GM18870 (cell line): ENCODE measurements at regions not wholly inside any gene's neighbourhood (a gene's known extent, or its start where the extent isn't known, plus 50 kb on each side); places are given as distances from the start of the nearest gene placed in this dataset.
"Not testable (repeated sequence)": the region's sequence is repeated elsewhere in the genome, so short reads cannot be mapped to it uniquely, and the experiment has no call there.

ENCODE experiments used
- ATAC-seq: cut with Tn5 transposase; IDR thresholded peaks from one replicate; pipeline ENCODE4 v1.9.1; 2021; ENCODE audit warnings: moderate library complexity; ENCODE audit not compliant: unreplicated experiment

DNA sequence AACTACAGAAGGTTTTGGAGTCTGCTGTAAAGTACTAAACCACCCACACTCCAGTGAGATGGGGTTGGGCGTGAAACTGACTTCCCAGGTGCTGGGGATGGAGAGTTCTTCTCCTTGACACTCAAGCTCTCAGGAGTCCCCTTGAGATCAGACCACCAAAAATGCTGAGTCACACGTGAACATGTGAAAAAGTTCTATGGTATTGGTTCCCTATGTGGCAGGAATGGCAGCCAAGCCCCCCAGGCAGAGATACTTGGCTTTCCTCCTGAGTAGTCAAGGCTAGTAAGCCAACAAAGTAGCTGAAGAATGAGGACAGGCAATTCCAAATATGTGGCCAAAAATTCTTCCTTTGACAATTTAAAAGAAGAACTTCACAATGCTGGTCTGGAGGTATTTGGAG, 222.0 kb upstream of the ADAMTS3 start:
- no peak for ATAC-seq

DNA sequence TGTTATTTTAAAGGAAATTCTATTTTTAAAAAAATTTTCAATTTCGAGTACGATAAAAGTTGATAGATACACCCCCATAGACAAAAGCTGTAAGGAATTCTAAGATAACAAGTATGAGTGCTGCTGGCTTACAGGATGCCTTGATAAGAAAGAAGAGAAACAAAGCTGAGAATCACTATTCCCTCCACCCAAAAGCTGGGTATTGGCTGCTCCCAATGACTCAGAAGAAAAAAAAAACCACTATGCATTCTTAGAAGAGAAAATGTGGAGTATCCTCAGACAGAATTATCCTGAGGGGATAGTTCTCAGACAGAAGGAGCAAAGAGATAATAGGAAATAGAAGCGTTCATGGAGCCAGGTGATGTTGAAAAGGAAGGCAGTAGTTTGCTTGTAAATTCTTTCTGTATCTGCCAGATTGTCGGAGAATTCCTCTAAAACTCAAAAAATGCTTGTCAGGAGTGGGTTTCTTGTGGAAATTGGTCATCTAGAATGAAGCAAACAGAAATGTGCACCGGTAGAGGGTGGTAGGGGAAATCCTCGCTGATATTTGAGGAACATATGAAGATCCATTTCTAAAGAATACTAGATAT, 217.5 kb upstream of the ADAMTS3 start:
- ATAC-seq = no peak

DNA sequence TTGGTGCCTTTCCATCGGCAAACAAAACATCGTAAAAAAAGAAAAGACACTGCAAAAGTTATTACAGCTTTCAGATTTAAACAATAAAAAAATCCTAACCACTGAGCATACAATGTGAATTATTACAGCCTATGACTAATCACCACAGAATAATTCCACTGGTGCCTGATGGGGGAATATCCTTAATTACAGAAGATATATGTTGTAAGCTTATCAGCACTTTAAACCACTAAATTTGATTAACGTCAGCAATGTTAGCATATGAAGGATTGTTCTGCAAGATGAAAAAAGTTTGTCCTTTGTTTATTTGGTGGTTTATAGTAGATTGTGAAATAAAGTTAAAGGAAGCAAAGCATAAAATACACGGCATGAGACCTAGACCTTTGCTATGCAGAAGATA, 210.2 kb upstream of the ADAMTS3 start:
- no peak for ATAC-seq

DNA sequence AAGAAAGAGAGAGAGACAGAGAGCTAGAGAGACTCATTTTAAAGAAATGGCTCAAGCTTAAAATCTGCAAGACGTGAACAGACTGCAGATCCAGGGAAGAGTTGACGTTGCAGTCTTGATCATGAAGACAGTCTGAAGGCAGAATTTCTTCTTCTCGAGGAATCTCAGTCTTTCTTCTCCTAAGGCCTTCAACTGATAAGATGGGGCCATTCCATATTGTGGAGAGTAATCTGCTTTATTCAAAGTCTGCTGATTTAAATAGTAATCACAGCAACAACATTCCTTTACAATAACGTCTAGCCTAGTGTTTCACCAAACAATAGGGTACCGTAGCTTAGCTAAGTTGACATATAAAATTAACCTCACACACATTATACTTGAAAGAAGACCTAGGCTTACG, 208.4 kb upstream of the ADAMTS3 start:
- no peak for ATAC-seq

DNA sequence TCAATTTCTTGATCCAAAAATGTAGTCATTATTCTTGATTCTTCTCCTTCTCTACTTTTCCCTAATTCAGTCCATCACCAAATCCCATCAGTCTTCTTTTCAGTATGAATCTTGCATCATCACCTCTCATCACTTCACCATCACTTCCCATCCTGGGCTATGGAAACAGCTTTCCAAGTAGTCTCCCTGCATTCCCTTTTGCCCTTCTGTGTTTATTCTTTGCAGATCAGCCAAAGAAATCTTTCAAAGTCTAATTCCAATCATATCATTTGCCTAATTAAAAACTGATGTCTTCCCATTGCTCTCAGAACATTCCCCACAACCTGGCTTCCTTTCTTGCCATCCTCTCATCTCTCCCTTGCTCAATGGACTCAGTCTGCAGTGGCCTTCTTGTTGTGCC, 201.7 kb upstream of the ADAMTS3 start:
- no peak for ATAC-seq

DNA sequence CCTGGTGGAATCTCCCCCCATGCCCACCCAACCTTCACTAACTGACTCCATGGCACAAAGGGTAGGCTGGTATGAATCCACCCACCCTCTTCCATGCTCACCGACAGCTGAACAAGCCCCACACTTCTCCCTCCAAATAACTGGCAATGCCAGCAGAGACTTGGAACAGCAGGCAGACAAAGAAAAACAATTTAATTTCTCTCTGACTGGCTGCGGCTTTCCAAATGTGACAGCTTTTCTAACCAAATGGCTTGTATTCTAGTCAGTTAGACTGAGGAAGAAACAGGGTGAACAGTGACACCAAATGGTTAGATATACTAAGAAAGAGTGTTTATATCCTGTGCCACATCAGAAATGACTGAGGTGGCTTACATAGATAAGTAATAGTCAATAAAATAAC, 199.3 kb upstream of the ADAMTS3 start:
- ATAC-seq = no peak

DNA sequence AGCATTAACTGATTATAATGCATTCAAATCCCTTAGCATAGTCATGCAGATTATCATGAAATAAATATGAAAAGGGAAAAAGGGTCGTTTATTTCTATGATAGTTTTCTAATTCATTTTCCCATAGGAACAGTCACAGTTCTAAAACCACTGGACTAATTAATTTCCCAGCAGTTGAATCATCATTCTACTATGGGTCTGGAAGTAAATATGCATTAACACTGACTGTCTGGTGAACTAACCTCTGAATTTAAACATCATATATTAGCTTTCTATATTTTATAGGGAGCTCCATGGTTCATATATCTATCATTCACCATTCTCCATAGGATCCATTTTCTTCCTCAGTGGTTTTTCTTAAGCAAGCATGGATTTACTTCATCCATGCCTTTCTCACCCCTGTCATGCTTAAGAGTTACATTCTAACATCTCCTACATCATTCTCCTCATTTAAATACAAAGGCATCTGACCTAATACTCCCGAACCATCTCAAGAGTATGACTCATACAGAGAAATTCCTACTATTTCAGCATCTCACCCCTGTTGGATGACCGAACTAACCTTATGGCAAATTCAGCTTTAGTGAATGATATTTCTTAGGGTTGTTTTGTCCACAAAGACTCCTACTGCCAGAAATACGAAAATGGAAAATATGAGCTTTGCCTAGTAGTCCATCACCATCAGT, 198.7 kb upstream of the ADAMTS3 start:
- no peak for ATAC-seq

DNA sequence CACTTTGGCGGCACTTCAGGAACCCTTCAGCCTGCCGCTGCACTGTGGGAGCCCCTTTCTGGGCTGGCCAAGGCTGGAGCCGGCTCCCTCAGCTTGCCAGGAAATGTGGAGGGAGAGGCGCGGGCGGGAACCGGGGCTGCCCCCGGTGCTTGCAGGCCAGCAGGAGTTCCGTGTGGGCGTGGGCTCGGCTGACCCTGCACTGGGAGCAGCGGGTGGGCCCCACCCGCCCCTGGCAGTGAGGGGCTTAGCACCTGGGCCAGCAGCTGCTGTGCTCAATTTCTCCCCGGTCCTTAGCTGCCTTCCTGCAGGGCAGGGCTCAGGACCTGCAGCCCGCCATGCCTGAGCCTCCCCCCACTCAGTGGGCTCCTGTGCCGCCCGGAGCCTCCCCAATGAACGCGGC, 196.8 kb upstream of the ADAMTS3 start:
- ATAC-seq = not testable (repeated sequence)

DNA sequence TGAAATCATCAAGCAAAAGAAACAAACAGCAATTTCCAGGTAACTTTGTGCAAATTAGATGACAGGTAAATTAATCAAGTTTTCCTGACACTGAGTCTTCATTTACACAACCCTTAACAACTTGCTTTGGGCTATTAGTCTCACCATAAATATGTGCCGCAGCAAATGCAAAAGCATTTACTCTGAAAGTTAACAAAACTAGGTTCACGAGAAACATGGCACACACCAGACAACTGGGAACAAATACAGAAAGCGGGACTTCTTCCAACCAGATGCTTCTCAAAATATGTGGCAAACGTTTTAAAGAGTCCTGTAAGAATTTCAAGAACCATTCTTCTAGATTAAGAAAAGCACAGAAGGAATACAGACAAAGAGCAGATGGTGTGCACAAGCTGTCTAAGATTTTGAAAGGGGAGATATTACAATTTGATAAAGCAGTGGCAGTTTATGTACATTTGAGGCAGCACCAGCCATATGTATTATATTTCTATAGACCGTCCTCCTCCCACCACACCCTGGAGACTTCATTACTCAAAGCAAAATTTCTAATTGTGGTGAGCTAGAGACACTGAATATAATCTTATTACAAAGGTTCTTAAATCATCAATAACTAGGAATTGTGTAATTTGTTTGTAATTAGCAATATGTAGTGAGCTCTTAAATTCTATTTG, 192.5 kb upstream of the ADAMTS3 start:
- ATAC-seq = no peak

DNA sequence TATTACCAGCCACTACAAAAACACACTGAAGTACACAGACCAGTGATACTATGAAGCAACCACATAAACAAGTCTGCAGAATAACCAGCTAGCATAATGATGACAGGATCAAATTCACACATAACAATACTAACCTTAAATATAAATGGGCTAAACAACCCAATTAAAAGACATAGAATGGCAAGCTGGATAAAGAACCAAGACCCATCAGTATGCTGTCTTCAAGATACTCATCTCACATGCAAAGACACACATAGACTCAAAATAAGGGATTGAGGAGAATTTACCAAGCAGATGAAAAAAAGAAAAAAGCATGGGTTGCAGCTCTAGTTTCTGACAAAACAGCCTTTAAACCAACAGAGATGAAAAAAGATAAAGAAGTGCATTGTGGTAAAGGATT, 184.4 kb upstream of the ADAMTS3 start:
- not testable (repeated sequence) for ATAC-seq

DNA sequence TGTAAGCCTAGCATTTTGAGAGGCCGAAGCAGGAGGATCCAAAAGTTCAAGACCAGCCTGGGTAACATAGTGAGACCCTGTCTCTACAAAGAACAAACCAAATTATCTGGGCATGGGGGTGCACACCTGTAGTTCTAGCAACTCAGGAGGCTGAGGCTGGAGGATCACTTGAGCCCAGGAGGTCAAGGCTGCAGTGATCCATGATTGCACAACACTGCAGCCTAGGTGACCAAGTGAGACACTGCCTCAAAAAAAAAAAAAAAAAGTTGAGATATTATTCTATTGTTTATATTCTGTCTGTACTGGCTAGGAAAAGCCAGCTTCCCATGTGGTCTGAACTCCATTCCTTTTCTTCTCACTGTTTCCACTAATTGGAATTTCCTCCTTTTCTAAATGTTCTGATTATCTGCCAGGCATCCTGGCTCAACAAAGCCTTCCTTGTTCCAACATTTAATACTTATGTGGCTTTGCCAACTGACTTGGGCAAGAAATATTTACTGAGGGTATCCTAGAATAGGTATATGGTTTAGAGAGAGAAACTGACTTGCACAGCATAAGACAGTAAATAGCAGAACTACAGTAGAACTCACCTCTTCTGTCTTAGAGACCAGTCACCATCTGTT, 175.2 kb upstream of the ADAMTS3 start:
- no peak for ATAC-seq

DNA sequence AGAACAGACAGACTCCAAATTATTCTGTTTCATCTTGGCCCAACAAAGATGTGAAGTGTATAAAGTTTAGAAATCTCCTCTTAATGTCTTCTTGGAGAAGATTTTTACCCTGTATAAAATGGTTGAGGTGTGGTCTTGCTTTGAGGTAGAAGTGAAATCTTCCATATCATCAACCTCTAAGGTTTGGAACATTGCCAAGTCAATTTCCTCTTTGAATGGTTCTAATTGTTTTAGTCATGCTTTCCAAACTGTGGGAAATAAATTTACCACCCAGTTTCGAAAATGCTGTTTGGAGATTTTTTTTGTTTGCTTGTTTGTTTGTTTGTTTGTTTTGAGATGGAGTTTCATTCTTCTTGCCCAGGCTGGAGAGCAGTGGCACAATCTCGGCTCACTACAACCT, 174.1 kb upstream of the ADAMTS3 start:
- ATAC-seq = no peak

DNA sequence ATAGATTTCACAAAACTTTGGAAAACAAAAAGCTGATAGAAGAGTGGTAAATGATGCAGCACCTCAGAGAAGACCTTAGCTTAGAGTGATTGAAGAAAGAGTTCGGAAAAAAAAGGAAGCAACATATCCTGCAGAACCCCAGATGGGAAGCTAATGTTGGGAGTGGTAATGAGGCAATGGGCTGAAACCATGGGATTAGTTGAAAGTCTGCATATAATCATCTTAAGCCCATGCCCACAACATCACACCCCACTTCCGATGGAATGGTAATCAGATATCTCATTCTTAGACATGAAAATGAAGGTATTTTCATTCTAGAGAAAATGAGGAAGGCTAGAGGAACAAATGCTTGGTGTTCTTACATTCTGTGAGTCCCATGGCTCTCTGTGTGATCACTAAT, 146.3 kb upstream of the ADAMTS3 start:
- no peak for ATAC-seq

DNA sequence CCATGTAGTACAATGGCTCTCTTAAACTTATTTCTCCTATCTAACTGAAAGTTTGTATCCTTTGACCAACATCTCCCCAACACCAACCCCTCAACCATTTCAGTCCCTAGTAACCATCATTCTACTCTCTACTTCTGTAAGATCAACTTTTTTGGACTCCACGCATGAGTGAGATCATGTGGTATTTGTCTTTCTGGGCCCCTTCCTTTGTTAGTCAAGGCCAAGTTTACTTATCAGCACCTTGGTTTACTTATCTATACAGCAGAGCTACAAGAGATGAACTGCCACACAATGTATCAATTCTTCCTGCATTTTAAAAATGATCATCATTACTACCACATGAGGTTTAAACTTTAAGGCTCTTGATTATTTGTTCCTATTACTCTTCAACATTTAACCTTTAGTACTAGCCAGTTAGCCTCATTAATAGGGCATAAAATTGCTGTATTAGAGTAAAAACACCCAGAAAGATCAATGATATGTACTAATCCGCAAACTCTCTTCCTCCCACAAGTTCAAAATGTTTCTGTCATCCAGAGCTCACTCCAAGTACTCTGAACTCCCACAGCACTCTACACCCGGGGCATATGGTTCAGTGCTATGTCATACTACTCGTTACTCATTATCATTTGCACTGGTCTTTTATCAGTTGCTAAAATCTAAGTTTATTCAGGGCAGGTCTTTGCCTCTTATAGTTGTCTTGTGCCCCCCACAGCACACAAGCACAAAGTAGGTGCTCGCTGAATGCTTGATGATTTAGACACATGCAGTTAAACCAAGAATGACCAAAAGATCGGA, 145.7 kb upstream of the ADAMTS3 start:
- ATAC-seq = no peak

DNA sequence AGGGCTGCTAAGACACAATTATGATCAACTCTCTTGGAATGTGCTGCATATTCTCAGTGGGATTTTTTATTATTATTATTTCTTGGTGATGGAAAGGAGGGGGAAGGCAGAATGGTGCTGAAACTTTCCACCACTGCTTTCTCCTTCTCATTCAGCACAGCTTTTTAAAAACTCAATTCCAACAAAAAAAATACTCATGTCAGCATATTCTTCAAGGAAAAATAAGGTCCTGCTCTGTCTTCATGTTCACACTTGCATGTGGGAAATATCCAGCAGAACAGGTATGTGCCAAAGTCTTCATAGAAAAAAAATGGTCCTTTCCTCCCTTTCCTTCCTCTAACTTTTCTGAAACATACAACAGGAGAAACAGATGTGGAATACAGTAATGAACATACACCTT, 144.0 kb upstream of the ADAMTS3 start:
- ATAC-seq = no peak

DNA sequence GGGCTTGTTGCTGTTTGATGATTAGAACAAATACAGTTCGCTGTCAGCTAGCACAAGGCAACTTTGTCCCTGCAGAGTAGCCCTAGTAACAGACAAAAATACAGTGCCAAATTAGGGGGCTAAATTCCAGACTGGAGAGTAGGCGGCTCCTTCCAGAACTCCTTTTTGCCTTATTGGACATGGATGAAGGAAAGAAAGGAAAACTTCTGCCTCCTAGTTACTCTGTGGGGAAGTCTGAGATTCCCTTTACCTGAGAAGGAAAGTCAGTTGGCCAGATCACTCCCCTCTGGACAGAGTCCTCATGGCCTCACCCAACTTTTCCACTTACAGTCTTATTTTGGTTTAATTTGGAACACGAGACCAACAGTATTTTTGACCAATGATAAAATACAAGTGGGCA, 140.5 kb upstream of the ADAMTS3 start:
- ATAC-seq = no peak

DNA sequence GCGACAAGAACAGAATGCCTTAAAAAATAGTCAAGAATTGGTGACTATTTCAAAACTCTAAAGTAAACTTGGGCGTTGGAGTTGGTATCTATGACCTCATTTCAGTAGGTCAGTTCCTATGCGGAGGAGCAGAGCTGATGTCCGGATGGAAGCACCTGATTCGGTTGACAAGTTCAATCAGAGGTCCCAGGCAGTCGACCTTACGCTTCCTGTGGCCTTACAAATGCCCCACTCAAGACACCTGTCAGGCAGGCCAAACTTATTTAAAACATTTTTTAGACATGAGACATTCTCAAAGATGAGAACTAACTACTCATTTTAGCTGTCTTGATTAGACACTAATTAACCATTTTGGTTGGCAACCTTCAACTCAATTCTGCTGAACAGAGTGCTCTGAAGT, 137.7 kb upstream of the ADAMTS3 start:
- ATAC-seq = no peak

DNA sequence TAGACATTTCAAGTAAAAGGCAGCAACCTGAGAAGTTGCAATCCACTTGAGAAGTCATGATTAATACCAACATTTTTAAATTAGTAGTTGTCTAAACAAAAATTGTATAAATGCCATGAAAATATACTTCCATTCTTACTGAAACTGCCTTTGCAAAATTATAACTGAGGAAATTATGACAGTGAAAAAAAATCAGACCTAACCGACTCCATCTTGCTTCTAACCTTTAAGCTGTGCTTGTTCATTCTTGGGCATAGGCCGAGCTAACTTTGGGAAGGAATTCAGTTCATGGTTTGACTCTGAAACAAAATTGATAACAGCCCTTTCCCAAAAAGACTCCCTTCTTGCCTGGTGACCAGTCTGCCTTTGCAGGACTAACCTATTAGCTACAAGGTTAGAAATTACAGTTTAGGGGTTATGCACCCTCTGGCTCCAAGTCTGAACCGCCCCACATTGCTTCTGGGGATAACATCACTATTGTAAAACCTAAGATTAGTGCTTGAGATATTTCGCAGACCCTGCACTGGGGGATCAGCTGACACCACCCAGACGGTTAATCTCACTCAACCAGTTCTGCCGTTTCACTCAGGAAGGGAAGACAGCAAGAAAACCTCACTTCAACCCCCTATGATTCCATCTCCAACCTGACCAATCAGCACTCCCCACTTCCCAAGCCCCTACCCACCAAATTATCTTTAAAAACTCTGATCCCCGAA, 136.1 kb upstream of the ADAMTS3 start:
- not testable (repeated sequence) for ATAC-seq

DNA sequence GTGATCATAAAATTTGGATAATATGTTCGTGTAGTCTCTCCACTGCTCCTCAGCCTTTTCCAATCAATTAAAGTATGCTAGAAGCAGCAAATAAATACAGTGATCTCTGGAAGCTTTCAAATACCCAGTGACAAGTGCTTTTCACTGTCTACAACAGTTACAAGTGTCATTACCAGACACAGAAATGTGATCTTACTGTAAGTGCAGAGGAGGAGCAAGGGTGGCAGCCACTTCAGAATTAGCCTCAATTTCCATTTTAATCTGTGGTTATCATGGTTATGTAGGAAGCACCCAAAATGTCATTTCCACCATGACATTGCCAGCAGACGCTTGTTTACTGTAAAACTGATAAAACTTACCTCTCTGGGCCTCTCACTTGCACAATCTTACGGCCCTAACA, 133.9 kb upstream of the ADAMTS3 start:
- no peak for ATAC-seq

DNA sequence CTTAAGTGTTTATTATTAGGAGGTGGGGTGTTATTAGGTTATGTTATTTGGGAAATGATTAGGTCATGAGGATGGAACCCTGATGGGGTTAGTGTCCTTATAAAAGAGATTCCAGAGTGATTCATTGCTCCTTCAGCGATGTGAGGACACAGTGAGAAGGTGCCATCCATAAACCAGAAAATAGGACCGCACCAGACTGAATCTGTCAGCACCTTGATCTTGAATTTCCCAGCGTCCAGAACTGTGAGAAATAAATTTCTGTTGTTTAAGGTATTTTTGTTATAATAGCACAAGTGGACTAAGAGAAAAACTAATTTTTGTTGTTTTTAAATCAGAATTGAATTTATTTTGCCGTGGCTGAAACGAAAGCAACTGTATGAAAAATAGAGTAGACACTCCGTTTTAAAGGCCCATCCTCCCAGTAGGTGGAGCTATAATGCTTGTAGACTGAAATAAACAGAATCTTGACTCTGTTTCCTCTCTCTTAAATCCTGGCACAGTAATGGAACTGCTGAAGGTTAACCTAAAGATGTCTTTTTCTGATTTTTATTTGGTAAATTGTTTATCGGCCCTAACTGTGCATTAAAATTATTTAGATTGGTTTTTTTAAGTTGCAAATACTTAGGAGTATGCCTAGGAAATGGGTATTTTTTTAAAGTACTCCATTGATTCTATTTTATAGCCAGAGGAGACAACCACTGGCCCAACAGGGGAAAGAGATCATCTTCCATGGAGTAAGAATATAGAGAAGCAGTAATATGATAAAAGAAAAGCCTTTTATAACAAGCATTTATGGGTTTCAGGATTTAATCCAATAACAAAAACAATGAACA, 133.2 kb upstream of the ADAMTS3 start:
- peak; percentile 84 for ATAC-seq
